Smooth muscle cell (in vitro differentiated cells): ENCODE measurements at regions not wholly inside any gene's neighbourhood (a gene's known extent, or its start where the extent isn't known, plus 50 kb on each side); places are given as distances from the start of the nearest gene placed in this dataset.

ENCODE experiments used
- DNase-seq: peaks from one replicate; lab custom pipeline; 2025; ENCODE audit not compliant: unreplicated experiment; lab: John Stamatoyannopoulos, UW
- H2AFZ ChIP-seq: fragments of 200-600 bp; sonication (generic); 2 replicates; pipeline ENCODE4 v1.6.0; 2016; ENCODE audit warnings: antibody characterized with exemption, low read depth, mild to moderate bottlenecking
- H3F3A ChIP-seq: fragments of 200-600 bp; sonication (generic); 2 replicates; pipeline ENCODE4 v1.6.0; 2017; ENCODE audit warnings: antibody characterized with exemption, low read depth
- H3K27ac ChIP-seq: fragments of 200-600 bp; sonication (generic); 2 replicates; pipeline ENCODE4 v1.5.1; 2016; ENCODE audit warnings: low read depth, mild to moderate bottlenecking
- H3K27me3 ChIP-seq: fragments of 200-600 bp; sonication (generic); 2 replicates; pipeline ENCODE4 v1.6.1; 2016; ENCODE audit warnings: low read depth, mild to moderate bottlenecking
- H3K36me3 ChIP-seq: fragments of 200-600 bp; sonication (generic); 2 replicates; pipeline ENCODE4 v1.5.1; 2016; ENCODE audit warnings: low read depth
- H3K4me1 ChIP-seq: fragments of 200-600 bp; sonication (generic); 2 replicates; pipeline ENCODE4 v1.5.1; 2016; ENCODE audit warnings: low read depth
- H3K4me2 ChIP-seq: fragments of 200-600 bp; sonication (generic); 2 replicates; pipeline ENCODE4 v1.6.0; 2016; ENCODE audit warnings: mild to moderate bottlenecking
- H3K4me3 ChIP-seq: fragments of 200-600 bp; sonication (generic); 2 replicates; pipeline ENCODE4 v1.5.1; 2016; ENCODE audit warnings: mild to moderate bottlenecking
- H3K79me2 ChIP-seq: fragments of 200-600 bp; sonication (generic); 2 replicates; pipeline ENCODE4 v1.6.0; 2016; ENCODE audit warnings: low read depth, mild to moderate bottlenecking
- H3K9ac ChIP-seq: fragments of 200-600 bp; sonication (generic); 2 replicates; pipeline ENCODE4 v1.6.0; 2016; ENCODE audit warnings: low read depth
- H3K9me3 ChIP-seq: fragments of 200-600 bp; sonication (generic); replicated peaks from 2 replicates; pipeline ENCODE4 v1.5.1; 2016; ENCODE audit warnings: low read depth
- H4K20me1 ChIP-seq: fragments of 200-600 bp; sonication (generic); 2 replicates; pipeline ENCODE4 v1.6.0; 2016; ENCODE audit warnings: low read depth
- WGBS: methylation state at CpG from one replicate; pipeline ENCODE4 v1.1.7; 2016; ENCODE audit warnings: low lambda C conversion rate; 5-methylcytosine and 5-hydroxymethylcytosine counted together
- TF ChIP-seq, protein P1 (sequence below): fragments of 200-600 bp; sonication (generic); IDR thresholded peaks from 2 replicates; pipeline ENCODE4 v1.5.1; 2017; ENCODE audit warnings: borderline replicate concordance, mild to moderate bottlenecking, antibody characterized with exemption; ENCODE audit not compliant: insufficient read depth, poor library complexity, severe bottlenecking

- Histone ChIP-seq H3K4me3 (no peak overlapping the region), H3K36me3 (no peaks in the 10 kb centered on the region), H4K20me1 (no peaks in the 10 kb centered on the region), H3K27me3 (no peaks in the 10 kb centered on the region), H3K9me3 (no peaks in the 10 kb centered on the region), H2AFZ (no peak overlapping the region), H3K9ac (no peak overlapping the region), H3K27ac (no peak overlapping the region), H3K79me2 (no peaks in the 10 kb centered on the region), H3K4me2 (no peak overlapping the region), H3F3A (peaks cover 10% of the 10 kb centered on the region), H3K4me1 (no peaks in the 10 kb centered on the region)
- DNase-seq, result no peak
- WGBS, result 96% methylated on average over 6 of the region's 6 CpGs
- TF ChIP-seq, protein P1, sequence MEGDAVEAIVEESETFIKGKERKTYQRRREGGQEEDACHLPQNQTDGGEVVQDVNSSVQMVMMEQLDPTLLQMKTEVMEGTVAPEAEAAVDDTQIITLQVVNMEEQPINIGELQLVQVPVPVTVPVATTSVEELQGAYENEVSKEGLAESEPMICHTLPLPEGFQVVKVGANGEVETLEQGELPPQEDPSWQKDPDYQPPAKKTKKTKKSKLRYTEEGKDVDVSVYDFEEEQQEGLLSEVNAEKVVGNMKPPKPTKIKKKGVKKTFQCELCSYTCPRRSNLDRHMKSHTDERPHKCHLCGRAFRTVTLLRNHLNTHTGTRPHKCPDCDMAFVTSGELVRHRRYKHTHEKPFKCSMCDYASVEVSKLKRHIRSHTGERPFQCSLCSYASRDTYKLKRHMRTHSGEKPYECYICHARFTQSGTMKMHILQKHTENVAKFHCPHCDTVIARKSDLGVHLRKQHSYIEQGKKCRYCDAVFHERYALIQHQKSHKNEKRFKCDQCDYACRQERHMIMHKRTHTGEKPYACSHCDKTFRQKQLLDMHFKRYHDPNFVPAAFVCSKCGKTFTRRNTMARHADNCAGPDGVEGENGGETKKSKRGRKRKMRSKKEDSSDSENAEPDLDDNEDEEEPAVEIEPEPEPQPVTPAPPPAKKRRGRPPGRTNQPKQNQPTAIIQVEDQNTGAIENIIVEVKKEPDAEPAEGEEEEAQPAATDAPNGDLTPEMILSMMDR, result no peak
These were observed 95.2 kb downstream of the LITAF start for GRCh38 chr16:11491524-11491923.

GRCh38 chr16:11492808-11493530 is 93.8 kb downstream of the LITAF start:
- H2AFZ ChIP-seq, result no peak overlapping the region
- no peaks in the 10 kb centered on the region for H3K36me3 ChIP-seq
- no peak overlapping the region for H3K9ac ChIP-seq
- TF ChIP-seq, protein P1, result no peak
- H3K27ac ChIP-seq, result no peak overlapping the region
- DNase-seq, result no peak
- H3K4me3 ChIP-seq, result no peak overlapping the region
- no peaks in the 10 kb centered on the region for H3K9me3 ChIP-seq
- no peaks in the 10 kb centered on the region for H4K20me1 ChIP-seq
- WGBS, result 93% methylated on average over 4 of the region's 4 CpGs
- H3K79me2 ChIP-seq, result no peaks in the 10 kb centered on the region
- peaks cover 16% of the 10 kb centered on the region for H3F3A ChIP-seq
- H3K4me2 ChIP-seq, result no peak overlapping the region
- peaks cover 11% of the 10 kb centered on the region for H3K4me1 ChIP-seq
- no peaks in the 10 kb centered on the region for H3K27me3 ChIP-seq

DNA sequence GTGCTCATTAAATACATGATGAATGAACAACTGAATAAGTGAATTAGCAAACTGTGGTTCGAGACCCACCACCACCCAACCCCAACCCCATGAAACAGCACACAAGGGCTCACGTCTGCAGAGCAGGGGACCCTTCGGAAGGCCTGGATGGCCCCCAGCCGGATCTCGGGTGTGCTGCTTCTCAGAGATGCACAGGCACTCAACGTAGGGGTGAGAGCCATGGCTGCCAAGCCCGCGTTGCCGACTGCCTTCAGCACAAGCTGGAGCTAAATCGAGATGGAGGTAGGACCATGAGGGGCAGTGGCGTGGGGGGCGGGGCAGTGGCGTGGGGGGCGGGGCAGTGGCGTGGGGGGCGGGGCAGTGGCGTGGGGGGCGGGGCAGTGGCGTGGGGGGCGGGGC is 93.2 kb downstream of the LITAF start:
- H3K36me3 ChIP-seq, result no peaks in the 10 kb centered on the region
- H3K4me2 ChIP-seq, result no peak overlapping the region
- peaks cover 16% of the 10 kb centered on the region for H3F3A ChIP-seq
- H3K79me2 ChIP-seq, result no peaks in the 10 kb centered on the region
- DNase-seq, result no peak
- no peak overlapping the region for H3K4me3 ChIP-seq
- no peaks in the 10 kb centered on the region for H4K20me1 ChIP-seq
- peaks cover 13% of the 10 kb centered on the region for H3K4me1 ChIP-seq
- TF ChIP-seq, protein P1, result no peak
- no peaks in the 10 kb centered on the region for H3K27me3 ChIP-seq
- no peaks in the 10 kb centered on the region for H3K9me3 ChIP-seq
- no peak overlapping the region for H3K9ac ChIP-seq
- 75% methylated on average over 16 of the region's 20 CpGs for WGBS
- H2AFZ ChIP-seq, result no peak overlapping the region
- H3K27ac ChIP-seq, result no peak overlapping the region

- Histone ChIP-seq H3K4me2 (no peak overlapping the region), H3K27me3 (no peaks in the 10 kb centered on the region), H4K20me1 (no peaks in the 10 kb centered on the region), H2AFZ (no peak overlapping the region), H3K36me3 (no peaks in the 10 kb centered on the region), H3F3A (peaks cover 16% of the 10 kb centered on the region), H3K9ac (no peak overlapping the region), H3K4me1 (peaks cover 13% of the 10 kb centered on the region), H3K4me3 (no peak overlapping the region), H3K9me3 (no peaks in the 10 kb centered on the region), H3K79me2 (no peaks in the 10 kb centered on the region), H3K27ac (no peak overlapping the region)
- no peak for DNase-seq
- no CpG with 5 or more reads among the region's 17 CpGs for WGBS
- TF ChIP-seq, protein P1, result no peak
These were observed 92.7 kb downstream of the LITAF start for GRCh38 chr16:11494029-11494428.
